ENCODE measurements at regions not wholly inside any gene's neighbourhood (a gene's known extent, or its start where the extent isn't known, plus 50 kb on each side); places are given as distances from the start of the nearest gene placed in this dataset.

DNA sequence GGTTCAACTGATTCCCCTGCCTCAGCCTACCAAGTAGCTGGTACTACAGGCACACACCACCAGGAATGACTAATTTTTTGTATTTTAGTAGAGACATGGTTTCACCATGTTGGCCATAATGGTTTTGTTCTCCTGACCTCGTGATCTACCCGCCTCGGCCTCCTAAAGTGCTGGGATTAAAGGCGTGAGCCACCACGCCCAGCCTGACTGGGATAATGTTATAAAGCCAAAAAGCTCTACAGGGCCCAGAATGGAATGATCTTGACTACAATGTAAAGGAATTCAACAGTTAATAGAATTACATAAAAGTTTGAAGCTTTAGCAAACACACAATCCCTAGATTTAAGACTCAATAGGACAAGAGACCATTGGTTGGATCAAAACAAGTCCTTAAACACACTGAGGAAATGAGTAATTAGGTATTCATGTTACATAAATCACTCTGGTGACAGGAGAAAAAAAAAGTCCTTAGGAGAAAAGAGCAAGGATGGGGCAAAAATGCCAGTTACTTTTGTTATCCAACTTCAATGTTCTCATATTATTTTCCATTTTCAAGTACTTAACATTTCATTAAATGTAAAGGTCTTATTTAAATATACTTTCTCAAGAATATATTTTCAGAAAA lies 504.9 kb downstream of the TSPY10 start:
- peak; percentile 62 for DNase-seq (ENCODE audit: low spot score)

DNA sequence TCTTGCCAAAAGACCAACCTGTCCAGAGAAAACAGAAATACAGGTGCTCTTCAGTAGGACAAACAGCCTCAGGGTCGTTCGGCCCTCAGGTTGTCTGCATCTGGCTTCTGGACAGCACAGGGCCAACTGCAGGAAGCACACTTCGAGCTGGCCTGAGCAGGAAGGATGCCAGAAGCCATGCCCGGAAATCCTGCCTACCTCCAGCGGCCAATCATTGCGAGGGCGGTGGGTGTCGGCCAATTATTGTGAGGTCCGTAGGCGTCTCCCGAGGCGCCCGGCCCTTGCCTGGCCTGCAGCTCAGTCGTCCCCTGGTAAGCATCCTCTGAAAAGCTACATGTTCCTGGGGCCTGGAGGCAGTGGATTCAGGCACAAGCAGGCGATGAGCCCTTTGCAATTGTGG lies 507.5 kb downstream of the TSPY10 start:
- DNase-seq (ENCODE audit: low spot score) = peak; percentile 44

DNA sequence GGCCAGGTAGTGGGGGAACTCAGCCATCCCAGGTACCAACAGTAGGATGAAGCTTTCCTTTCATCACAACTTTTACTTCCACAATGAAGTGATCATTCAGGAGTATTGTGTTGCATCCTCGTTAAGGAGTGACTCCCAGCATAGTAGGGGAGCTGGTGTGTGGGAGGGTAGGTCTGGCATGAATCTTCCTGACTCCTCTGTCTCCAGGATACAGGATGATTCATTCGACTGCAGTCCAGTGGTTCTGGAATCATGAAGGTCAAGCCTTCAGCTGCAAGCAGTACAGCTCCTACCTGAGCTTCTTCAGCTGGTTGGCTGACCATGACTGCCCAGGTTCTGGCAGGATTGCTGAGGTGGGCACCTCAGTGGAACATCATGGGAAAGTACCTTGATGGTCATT lies 510.2 kb downstream of the TSPY10 start:
- peak; percentile 54 for DNase-seq (ENCODE audit: low spot score)

All from A172 (cell line).